Thyroid gland (tissue), 4 donors: ENCODE measurements at regions not wholly inside any gene's neighbourhood (a gene's known extent, or its start where the extent isn't known, plus 50 kb on each side); places are given as distances from the start of the nearest gene placed in this dataset.

ENCODE experiments used
- DNase-seq, 2 donors: peaks; one replicate each; pipeline ENCODE4 v3.0.0-alpha.2; 2019
- H3K27ac ChIP-seq, 3 donors: fragments of 200-600 bp; sonication (generic); 1 replicate in 2 of 3; 2 replicates in 1 of 3; pipeline ENCODE4 v1.5.1; 2016 to 2019; ENCODE audit warnings: mild to moderate bottlenecking in 1 of 3, moderate library complexity in 1 of 3
- H3K27me3 ChIP-seq: fragments of 200-600 bp; sonication (generic); one replicate; pipeline ENCODE4 v1.5.1; 2019
- H3K36me3 ChIP-seq, 2 donors: fragments of 200-600 bp; sonication (generic); one replicate each; pipeline ENCODE4 v1.5.1; 2016 to 2019
- H3K4me1 ChIP-seq, 2 donors: fragments of 200-600 bp; sonication (generic); one replicate each; pipeline ENCODE4 v1.5.1; 2017 to 2019
- H3K4me3 ChIP-seq, 3 donors: fragments of 200-600 bp; sonication (generic); replicated peaks in 1 of 3; 1 replicate in 2 of 3; 2 replicates in 1 of 3; pipeline ENCODE4 v1.5.1; 2016; ENCODE audit warnings: mild to moderate bottlenecking in 1 of 3
- H3K9me3 ChIP-seq: fragments of 200-600 bp; sonication (generic); one replicate; pipeline ENCODE4 v1.5.1; 2017
- CTCF ChIP-seq, 6 experiments: fragments of 200-600 bp in 3 of 6; fragments of 450-650 bp in 3 of 6; sonication (generic) in 3 of 6; IDR thresholded peaks; one replicate each; pipeline ENCODE4 v1.5.1; 2016 to 2019; ENCODE audit warnings: antibody characterized with exemption in 6 of 6, mild to moderate bottlenecking in 2 of 6, inconsistent platforms in 1 of 6, moderate library complexity in 1 of 6
- POLR2A ChIP-seq, 2 donors: fragments of 450-650 bp; IDR thresholded peaks; one replicate each; pipeline ENCODE4 v1.6.1; 2017; ENCODE audit warnings: antibody characterized with exemption in 2 of 2, mild to moderate bottlenecking in 2 of 2, moderate library complexity in 1 of 2
- WGBS, 2 donors: methylation state at CpG; one replicate each; pipeline ENCODE4 v1.1.5; 2017; 5-methylcytosine and 5-hydroxymethylcytosine counted together
- intact Hi-C: fragments of 100-400 bp; cut with DNase I; formaldehyde crosslinking; loops from one replicate; pipeline ENCODE4 v1.15.1; 2023

GRCh38 chr3:66095295-66096001, 56.7 kb upstream of the MAGI1 start:
- WGBS, 2 donors: 89 to 92% methylated on average over 5 of the region's 5 CpGs
- Histone ChIP-seq H3K9me3 (no peaks in the 10 kb centered on the region), H3K27me3 (no peaks in the 10 kb centered on the region), H3K27ac (no peak overlapping the region), H3K4me3 (no peak overlapping the region), H3K36me3 (no peaks in the 10 kb centered on the region), H3K4me1 (no peaks in the 10 kb centered on the region)
- intact Hi-C loops: no loop called here
- DNase-seq: no peak
- TF ChIP-seq CTCF (IDR thresholded peaks at IDR 0.05) (no peak), POLR2A (IDR thresholded peaks at IDR 0.05) (no peak)

- no peak overlapping the region for H3K4me3 ChIP-seq
- TF ChIP-seq CTCF (IDR thresholded peaks at IDR 0.05): no peak
- no peak for TF ChIP-seq POLR2A (IDR thresholded peaks at IDR 0.05)
- no peaks in the 10 kb centered on the region for H3K4me1 ChIP-seq
- intact Hi-C loops: no loop called here
- 93 to 94% methylated on average over 4 of the region's 4 CpGs for WGBS, 2 donors
- DNase-seq: no peak
- H3K27me3 ChIP-seq: no peaks in the 10 kb centered on the region
- H3K9me3 ChIP-seq: no peaks in the 10 kb centered on the region
- no peaks in the 10 kb centered on the region for H3K36me3 ChIP-seq
- H3K27ac ChIP-seq: no peak overlapping the region
These were observed 55.3 kb upstream of the MAGI1 start for GRCh38 chr3:66093981-66094380.

GRCh38 chr3:66092175-66092995, 53.7 kb upstream of the MAGI1 start:
- Histone ChIP-seq H3K27me3 (no peaks in the 10 kb centered on the region), H3K36me3 (no peaks in the 10 kb centered on the region), H3K27ac (no peak overlapping the region), H3K4me3 (no peak overlapping the region), H3K9me3 (no peaks in the 10 kb centered on the region), H3K4me1 (no peaks in the 10 kb centered on the region)
- intact Hi-C loops: no loop called here
- TF ChIP-seq POLR2A (IDR thresholded peaks at IDR 0.05) (no peak), CTCF (IDR thresholded peaks at IDR 0.05) (no peak)
- no peak for DNase-seq
- 71 to 74% methylated on average over 10 of the region's 10 CpGs for WGBS, 2 donors
